T-helper 2 cell treated with Interferon-gamma antibody and Interleukin-4, amounts not matched to agents 100 ng/mL and 5 ng/mL, for 36 hours (primary cell): ENCODE measurements at regions not wholly inside any gene's neighbourhood (a gene's known extent, or its start where the extent isn't known, plus 50 kb on each side); places are given as distances from the start of the nearest gene placed in this dataset.

Experiments used
- intact Hi-C: fragments of 100-400 bp; cut with micrococcal nuclease; formaldehyde crosslinking; loops from one replicate; pipeline ENCODE4 v1.15.1; 2023

DNA sequence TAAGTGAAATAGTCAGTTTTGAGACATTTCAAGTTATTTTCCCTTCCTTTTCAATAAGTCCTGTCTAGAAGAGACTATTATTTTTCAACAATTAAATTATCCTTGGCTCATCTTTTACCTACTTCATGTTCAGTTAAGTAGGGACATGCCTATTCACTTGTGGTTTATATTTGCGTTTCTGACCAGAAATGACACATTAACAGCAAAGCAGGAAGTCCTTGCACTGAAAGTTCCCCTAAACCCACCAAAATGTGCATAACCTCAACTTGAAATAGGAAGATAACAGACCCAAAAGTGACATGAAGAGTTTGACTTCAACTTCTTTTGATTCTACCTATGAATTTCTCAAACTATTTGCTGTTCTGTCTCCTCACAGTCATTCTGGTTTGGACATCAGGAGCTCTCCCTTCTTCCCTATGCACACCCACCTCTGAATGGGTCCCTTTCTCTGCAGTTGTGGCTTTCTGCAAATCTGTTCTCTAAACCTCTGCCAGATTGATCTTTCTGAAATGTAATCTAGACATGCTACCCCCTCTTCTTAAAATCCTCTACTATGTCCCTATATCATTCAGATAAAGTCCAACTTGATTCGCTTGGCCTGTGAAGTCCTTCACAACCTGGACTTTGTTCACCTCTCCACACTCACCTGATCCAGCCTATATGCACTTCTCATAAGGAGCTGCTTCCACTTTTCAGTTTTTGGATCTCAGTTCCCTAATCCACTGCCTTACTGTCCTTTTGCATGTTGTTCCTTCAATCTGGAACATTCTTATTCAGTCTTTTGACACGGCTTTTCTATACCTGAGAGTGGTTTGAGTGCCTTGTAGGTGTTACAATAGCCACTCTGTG lies 661.5 kb upstream of the ADGRL4 start:
- intact Hi-C loops: no loop called here

- intact Hi-C loops: no loop called here
Measured at GRCh38 chr1:79667166-79667565, 660.6 kb upstream of the ADGRL4 start.

GRCh38 chr1:79663916-79664315 lies 657.4 kb upstream of the ADGRL4 start:
- intact Hi-C loops: no loop called here

DNA sequence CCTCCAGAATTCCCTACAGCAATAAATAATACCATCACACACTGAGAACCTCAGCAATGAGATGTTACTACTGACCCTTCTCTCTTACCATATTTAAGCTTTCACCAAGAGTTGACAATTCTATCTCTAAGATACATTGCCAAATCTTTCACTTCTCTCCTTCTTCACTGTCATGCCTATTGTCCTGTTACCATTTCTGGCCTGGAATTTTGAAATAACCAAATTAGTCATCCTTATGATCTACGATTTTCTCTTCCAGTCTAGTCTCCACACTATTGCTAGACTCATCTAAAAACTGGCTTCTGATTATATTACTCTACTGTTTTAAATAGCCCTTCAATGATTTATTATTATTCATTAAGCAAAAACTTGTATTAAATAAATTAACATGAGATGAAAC lies 656.1 kb upstream of the ADGRL4 start:
- intact Hi-C loops: no loop called here

DNA sequence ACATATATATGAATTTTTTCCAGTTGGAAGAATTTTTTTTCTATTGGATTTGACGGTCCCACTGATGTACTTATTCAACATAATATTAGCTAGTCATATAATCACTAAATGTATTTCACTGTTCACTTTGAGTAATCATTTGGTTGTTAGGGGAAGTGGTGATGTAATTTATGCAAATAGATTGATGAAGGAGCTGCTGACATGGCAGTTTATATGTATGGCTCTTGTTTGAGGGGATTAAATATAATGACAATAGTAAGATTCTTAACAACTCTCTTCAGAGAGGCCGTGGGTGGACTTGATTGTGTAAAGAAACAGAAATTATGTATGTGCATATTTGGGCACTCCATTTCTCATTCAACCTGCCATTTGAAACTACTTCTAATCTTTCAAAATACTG lies 653.6 kb upstream of the ADGRL4 start:
- intact Hi-C loops: no loop called here

GRCh38 chr1:79657951-79658658 lies 651.6 kb upstream of the ADGRL4 start:
- intact Hi-C loops: no loop called here

DNA sequence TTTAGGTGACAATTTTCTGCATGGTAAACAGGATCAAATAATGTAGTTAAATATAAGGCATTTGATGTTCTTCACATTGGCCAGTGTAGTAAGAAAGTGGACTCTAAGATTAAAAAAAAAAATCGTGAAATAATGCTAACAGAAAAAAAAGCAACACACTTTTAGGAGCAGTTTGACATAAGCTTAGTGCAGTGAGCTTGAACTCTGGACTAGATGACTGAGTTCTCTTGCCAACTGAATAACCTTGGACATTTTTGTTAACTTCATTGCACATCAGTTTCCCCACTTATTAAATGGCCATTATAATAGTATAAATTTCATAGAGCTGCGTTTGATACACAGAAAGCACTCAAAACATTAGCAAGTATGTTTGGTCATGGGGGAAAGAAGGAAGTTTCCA lies 649.3 kb upstream of the ADGRL4 start:
- intact Hi-C loops: no loop called here

GRCh38 chr1:79652426-79652825 lies 645.9 kb upstream of the ADGRL4 start:
- intact Hi-C loops: no loop called here

GRCh38 chr1:79648126-79648525 lies 641.6 kb upstream of the ADGRL4 start:
- intact Hi-C loops: no loop called here

GRCh38 chr1:79646880-79647279 lies 640.4 kb upstream of the ADGRL4 start:
- intact Hi-C loops: no loop called here

GRCh38 chr1:79638382-79638781 lies 631.9 kb upstream of the ADGRL4 start:
- intact Hi-C loops: no loop called here

DNA sequence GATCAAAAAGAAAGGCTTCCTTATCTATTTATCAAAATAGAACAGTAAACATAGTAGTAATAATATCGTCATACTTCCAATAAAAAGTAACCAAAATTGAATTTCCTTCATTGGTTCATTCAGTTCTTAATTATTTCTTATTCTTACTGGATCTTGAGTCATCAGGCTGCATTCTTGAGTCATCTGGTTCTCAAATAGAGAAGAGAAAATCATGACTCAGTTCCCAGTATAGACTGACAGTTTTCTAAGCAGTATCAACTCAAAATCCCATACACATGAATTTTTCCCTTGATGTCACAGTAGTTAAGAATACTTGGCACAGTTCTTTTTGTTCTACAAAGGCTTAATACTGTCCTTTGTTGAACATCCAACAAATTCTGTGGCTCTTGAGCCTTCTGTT lies 626.9 kb upstream of the ADGRL4 start:
- intact Hi-C loops: no loop called here

GRCh38 chr1:79629414-79629813 lies 622.9 kb upstream of the ADGRL4 start:
- intact Hi-C loops: no loop called here

- intact Hi-C loops: no loop called here
Measured at GRCh38 chr1:79617777-79618176, 611.2 kb upstream of the ADGRL4 start.

DNA sequence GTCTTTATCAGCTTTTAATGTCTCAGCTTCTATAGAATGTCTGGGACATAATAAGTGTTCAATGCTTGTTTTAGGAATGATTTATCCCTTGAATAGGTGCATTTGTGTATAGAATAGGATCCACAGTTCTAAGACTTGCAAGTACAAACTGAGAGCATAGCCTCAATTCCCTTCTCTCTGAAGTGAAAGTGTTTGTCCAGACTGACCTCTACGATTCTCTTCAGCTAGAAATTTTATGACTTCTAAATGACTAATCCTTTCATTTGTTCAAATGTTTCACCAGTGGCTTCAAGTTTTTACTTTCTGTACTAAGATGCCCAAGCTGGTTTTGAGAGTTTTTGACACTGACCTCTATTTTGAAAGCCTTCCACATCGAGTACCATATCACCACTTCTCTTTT lies 608.2 kb upstream of the ADGRL4 start:
- intact Hi-C loops: no loop called here

DNA sequence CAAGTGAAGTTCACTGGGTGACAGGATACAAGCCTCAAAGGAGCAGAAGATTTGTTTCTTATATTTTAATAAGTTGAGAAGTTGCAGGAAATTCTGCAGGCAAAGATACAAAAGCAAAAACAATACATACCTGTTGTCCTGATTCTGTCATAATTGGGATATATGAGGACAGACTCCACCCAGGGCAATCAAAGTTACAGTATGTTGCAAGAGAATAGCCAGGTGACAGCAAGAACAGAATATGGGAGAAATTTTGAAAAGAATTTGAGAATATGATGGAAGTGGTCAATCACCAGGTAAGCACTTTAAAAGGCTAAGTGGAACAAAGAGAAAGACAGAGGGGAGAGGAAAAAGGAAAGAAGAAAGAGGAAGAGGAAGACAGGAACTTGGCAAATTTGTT lies 607.6 kb upstream of the ADGRL4 start:
- intact Hi-C loops: no loop called here

GRCh38 chr1:79613046-79613445 lies 606.5 kb upstream of the ADGRL4 start:
- intact Hi-C loops: no loop called here

DNA sequence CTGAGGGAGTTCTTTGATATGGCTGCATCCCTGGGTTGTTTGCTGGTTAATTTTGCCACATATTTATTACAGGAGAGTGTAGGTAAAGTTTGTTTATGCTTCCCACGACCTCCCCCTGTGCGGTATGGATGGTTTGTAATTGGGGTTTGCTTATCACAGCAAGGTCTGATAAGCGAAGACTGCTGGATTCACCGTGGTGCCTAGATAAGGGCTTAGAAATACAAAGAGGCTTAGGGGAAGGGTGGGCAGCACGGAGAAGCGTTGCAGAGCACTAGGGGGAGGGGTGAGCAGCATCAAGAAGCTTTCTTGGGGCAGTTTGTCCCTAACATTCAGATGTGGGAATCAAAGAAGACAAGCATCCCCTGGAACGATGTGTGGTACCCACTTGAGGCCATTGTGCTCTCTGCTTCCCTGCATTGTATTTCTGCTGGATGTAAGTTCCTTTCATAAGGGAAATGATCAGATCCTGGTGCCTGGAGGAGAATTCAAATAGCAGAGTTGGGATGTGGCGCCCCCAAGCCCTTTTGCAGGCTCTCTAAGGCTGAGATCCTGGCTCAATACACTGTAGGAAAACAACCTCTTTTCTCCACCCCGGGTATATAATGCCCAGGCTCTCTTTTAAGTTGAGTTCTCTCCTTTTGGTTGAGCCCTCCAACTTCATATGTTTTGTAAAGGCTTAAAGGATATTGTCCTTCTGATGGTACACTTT lies 598.1 kb upstream of the ADGRL4 start:
- intact Hi-C loops: no loop called here

DNA sequence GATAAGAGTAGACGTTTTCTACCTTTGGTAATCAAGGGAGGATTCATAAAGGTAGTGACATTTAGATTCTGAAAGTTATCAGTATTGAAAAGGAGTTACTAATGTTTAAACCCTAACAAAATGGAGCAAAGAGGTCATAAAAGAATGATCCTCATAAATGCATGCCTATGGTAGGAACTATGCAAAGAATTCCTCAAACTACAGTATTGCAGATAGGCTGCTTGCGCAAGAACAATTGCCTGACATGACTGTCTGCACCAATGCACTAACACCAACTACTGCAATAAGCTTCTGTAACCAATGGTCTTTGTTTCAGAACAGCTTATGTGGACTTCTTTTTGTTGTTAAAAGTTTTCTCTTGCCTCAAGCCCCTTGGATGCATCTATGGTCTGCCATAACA lies 597.3 kb upstream of the ADGRL4 start:
- intact Hi-C loops: no loop called here

- intact Hi-C loops: no loop called here
Measured at GRCh38 chr1:79599257-79599656, 592.7 kb upstream of the ADGRL4 start.

GRCh38 chr1:79595931-79596330 lies 589.4 kb upstream of the ADGRL4 start:
- intact Hi-C loops: no loop called here

DNA sequence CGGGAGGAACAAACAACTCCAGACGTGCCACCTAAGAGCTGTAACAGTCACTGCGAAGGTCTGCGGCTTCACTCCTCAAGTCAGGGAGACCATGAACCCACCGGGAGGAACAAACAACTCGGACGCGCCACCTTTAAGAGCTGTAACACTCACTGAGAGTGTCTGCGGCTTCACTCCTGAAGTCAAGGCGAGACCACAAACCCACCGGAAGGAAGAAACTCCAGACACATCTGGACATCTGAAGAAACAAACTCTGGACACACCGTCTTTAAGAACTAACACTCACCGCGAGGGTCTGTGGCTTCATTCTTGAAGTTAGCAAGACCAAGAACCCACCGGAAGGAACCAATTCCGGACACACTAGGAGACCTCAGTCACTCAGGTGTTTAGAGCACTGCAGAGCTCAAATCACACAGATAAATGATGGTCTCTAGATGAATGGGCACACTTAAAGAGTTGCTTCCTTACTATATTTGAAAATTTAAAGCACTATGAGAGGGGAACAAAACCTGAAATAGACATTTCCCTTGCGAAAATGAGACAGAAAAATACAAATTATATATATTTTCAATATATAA lies 587.7 kb upstream of the ADGRL4 start:
- intact Hi-C loops: no loop called here
